Kidney (tissue), 13 donors: ENCODE measurements at regions not wholly inside any gene's neighbourhood (a gene's known extent, or its start where the extent isn't known, plus 50 kb on each side); places are given as distances from the start of the nearest gene placed in this dataset.
"Not testable (repeated sequence)": the region's sequence is repeated elsewhere in the genome, so short reads cannot be mapped to it uniquely, and the experiment has no call there.

ENCODE experiments used
- DNase-seq, 5 donors: peaks; one replicate each; pipeline ENCODE4 v3.0.0-alpha.2; 2013 to 2020
- FAIRE-seq: peaks from 2 replicates; lab custom pipeline; 2012; peaks lifted over from hg19 to GRCh38; lab: Jason Lieb, UNC
- H3K27ac ChIP-seq, 2 donors: one replicate each; pipeline ENCODE4 v1.7.0; 2013; ENCODE audit warnings: low read depth in 2 of 2, low read length in 2 of 2, inconsistent platforms in 1 of 2
- H3K27me3 ChIP-seq: one replicate; pipeline ENCODE4 v1.7.1; 2013; ENCODE audit warnings: low read length, inconsistent platforms; ENCODE audit not compliant: control insufficient read depth, insufficient read depth
- H3K36me3 ChIP-seq, 3 donors: one replicate each; pipeline versions ENCODE4 v1.7.0 to v1.7.1; 2013; ENCODE audit warnings: low read length in 3 of 3, control low read depth in 1 of 3, inconsistent platforms in 1 of 3; ENCODE audit not compliant: insufficient read depth in 3 of 3, control insufficient read depth in 2 of 3
- H3K4me1 ChIP-seq, 3 donors: one replicate each; pipeline versions ENCODE4 v1.7.0 to v1.7.1; 2013; ENCODE audit warnings: low read length in 3 of 3, inconsistent platforms in 1 of 3, low read depth in 1 of 3; ENCODE audit not compliant: control insufficient read depth in 2 of 3, insufficient read depth in 2 of 3
- H3K4me3 ChIP-seq, 3 donors: one replicate each; pipeline versions ENCODE4 v1.7.0 to v1.8.1; 2013; ENCODE audit warnings: low read length in 3 of 3, control low read depth in 1 of 3, inconsistent platforms in 1 of 3
- H3K9ac ChIP-seq, 3 donors: one replicate each; pipeline versions ENCODE4 v1.7.0 to v1.7.1; 2013; ENCODE audit warnings: low read length in 3 of 3, control low read depth in 1 of 3, inconsistent platforms in 1 of 3
- H3K9me3 ChIP-seq, 3 donors: one replicate each; pipeline versions ENCODE4 v1.7.0 to v1.7.1; 2013; ENCODE audit warnings: low read length in 3 of 3, control low read depth in 1 of 3, inconsistent platforms in 1 of 3; ENCODE audit not compliant: control insufficient read depth in 2 of 3, insufficient read depth in 1 of 3
- intact Hi-C: fragments of 100-400 bp; cut with DNase I; formaldehyde crosslinking; loops from one replicate; pipeline ENCODE4 v1.11.1; 2022
- TF ChIP-seq, protein P1 (sequence below): IDR thresholded peaks from 3 replicates; pipeline ENCODE4 v1.5.1; 2012; ENCODE audit warnings: mild to moderate bottlenecking, moderate library complexity, borderline replicate concordance; ENCODE audit not compliant: insufficient read depth; ENCODE audit errors: extremely low read depth
- donor health status: control.
- donor health status: control.
- donor health status: control.
- donor health status: control.
- donor health status: control.
- donor health status: DM: yes; HTN: yes; CAD: no.
- donor health status: Normal renal cell carcinoma (clear cell type).

DNA sequence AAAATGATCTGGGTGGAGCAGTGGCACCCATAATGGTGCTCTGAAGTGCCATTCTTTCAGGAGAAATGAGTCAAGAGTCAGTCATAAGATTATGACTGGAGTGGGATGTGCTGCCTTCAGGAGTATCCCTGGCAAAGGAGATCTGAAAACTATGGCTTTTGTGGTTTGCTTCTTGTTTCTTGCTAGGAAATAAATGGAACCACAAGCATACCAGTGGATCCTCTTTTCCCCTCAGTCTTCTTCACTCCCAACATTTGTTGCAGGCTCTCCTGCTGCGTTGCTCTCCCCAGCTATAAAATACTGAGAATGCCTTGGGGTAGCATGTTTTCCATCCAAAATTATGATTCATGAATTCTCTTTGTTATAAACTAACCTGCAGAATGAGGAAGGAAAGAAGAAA, 199.1 kb downstream of the NNT start:
- Histone ChIP-seq H3K9me3 (no peaks in the 10 kb centered on the region), H3K9ac (no peak overlapping the region), H3K36me3 (no peaks in the 10 kb centered on the region), H3K27me3 (no peaks in the 10 kb centered on the region), H3K4me3 (no peak overlapping the region), H3K27ac (no peak overlapping the region), H3K4me1 (no peaks in the 10 kb centered on the region)
- DNase-seq = no peak
- no peak for FAIRE-seq
- TF ChIP-seq, protein P1, sequence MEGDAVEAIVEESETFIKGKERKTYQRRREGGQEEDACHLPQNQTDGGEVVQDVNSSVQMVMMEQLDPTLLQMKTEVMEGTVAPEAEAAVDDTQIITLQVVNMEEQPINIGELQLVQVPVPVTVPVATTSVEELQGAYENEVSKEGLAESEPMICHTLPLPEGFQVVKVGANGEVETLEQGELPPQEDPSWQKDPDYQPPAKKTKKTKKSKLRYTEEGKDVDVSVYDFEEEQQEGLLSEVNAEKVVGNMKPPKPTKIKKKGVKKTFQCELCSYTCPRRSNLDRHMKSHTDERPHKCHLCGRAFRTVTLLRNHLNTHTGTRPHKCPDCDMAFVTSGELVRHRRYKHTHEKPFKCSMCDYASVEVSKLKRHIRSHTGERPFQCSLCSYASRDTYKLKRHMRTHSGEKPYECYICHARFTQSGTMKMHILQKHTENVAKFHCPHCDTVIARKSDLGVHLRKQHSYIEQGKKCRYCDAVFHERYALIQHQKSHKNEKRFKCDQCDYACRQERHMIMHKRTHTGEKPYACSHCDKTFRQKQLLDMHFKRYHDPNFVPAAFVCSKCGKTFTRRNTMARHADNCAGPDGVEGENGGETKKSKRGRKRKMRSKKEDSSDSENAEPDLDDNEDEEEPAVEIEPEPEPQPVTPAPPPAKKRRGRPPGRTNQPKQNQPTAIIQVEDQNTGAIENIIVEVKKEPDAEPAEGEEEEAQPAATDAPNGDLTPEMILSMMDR = no peak
- intact Hi-C loops = no loop called here

DNA sequence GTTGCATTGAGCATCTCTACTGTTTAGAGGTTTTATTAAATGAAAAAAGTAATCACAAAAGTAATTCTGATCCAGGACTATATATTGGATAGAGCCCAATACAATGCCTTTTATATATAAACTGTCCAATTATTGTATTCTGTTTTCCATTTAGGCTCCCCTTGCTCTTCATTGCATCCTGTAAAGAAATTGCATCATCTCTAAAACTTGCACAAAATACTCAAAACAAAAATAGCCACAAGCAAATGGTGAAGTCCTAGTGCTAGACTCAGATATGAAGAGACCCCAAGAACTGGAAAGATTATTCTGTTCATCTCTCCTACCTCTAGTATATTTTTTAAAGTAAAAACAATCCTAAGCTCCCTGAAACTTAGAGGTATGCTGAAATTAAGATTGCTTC, 195.8 kb downstream of the NNT start:
- FAIRE-seq = no peak
- H3K27me3 ChIP-seq = no peaks in the 10 kb centered on the region
- no peaks in the 10 kb centered on the region for H3K4me1 ChIP-seq
- DNase-seq = no peak
- H3K9ac ChIP-seq = no peak overlapping the region
- TF ChIP-seq, protein P1 = no peak
- no peaks in the 10 kb centered on the region for H3K36me3 ChIP-seq
- H3K4me3 ChIP-seq = no peak overlapping the region
- no peaks in the 10 kb centered on the region for H3K9me3 ChIP-seq
- intact Hi-C loops = no loop called here
- no peak overlapping the region for H3K27ac ChIP-seq

DNA sequence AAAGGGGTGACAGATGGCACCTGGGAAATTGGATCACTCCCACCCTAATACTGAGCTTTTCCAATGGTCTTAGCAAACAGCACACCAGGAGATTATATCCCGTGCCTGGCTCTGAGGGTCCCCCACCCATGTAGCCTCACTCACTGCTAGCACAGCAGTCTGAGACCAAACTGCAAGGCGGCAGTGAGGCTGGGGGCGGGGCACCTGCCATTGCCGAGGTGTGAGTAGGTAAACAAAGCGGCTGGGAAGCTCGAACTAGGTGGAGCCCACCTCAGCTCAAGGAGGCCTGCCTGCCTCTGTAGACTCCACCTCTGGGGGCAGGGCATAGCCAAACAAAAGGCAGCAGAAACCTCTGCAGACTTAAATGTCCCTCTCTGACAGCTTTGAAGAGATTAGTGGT, 188.9 kb downstream of the NNT start:
- DNase-seq, intact Hi-C loops, H3K9me3 ChIP-seq, FAIRE-seq, H3K27me3 ChIP-seq, H3K9ac ChIP-seq, H3K36me3 ChIP-seq, H3K27ac ChIP-seq, H3K4me1 ChIP-seq, H3K4me3 ChIP-seq: not testable (repeated sequence)

DNA sequence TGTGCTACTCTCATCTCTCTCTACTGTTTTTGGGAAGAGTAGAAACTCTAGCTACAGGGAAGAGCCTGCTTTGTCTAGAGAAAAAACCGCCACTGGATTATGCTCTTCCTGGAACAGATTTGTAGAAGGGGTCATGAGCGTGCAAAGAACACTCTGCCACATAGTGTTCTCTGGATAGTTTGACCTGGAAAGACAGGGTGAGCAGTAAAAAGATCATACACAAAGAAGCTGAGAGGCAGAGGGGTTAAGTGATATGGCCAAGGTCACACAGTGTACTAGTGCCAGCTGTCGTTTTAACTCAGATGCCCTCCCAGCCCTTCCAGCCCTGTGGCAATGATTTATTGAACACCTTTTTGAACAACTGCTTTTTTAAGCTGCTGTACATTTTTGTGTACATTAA, 182.2 kb downstream of the NNT start:
- TF ChIP-seq, protein P1 = no peak
- no peak for FAIRE-seq
- intact Hi-C loops = no loop called here

More for the DNA sequence above, 182.2 kb downstream of the NNT start:
- no peak overlapping the region for H3K9ac ChIP-seq
- no peak for DNase-seq
- no peaks in the 10 kb centered on the region for H3K4me1 ChIP-seq
- H3K27me3 ChIP-seq = no peaks in the 10 kb centered on the region
- H3K27ac ChIP-seq = no peak overlapping the region
- no peaks in the 10 kb centered on the region for H3K9me3 ChIP-seq
- H3K4me3 ChIP-seq = no peak overlapping the region
- no peaks in the 10 kb centered on the region for H3K36me3 ChIP-seq
